ENCODE measurements at regions not wholly inside any gene's neighbourhood (a gene's known extent, or its start where the extent isn't known, plus 50 kb on each side); places are given as distances from the start of the nearest gene placed in this dataset.

DNA sequence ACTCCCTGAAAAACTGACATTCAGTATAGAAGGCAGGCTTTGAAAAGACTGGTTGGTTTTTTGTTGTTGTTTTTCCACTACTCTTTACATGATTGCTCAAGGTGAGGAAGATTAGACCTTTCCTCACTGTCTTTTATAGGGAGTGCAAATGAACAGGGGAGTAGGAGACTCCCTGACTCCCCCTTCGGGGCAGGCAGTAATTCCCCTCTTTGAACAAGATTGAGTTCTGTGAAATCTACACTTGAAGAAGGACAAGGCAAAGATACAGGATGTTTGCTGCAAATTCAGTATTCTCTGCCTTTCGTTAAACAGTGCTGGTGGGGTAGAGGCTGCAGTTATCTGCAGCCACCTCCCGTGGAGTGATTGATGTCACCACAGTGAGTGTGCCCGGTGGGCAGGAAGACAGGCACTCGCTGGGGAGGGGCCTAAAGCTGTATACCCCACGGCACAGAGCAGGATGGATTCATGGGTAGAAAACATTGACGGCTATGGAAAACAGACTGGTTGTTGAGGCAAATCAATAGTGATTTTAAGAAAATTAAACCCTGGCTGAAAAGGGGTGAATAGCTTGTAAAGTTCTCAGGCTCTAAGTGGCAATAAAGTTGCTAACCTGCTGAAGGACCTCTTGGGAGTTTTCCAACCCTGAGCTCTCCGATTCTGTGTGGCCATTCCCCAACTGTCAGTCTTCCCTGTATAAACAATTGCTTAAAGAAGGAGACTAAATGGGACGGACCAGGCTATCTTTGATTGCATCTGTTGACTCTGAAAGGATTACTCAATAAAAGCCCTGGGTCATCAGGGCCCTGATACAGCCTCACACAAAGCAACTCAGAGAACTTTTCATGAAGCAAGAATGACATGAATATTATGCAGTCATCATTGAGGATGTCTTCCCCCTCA lies 308.3 kb downstream of the TBC1D4 start:
- no peak overlapping the region for H3K4me3 Mint-ChIP-seq
- H3K9me3 Mint-ChIP-seq: peaks cover 2% of the 10 kb centered on the region
- ChIA-PET CTCF (no interaction called here), POLR2A (no interaction called here)
- no peak overlapping the region for H3K27ac Mint-ChIP-seq
- H3K4me1 Mint-ChIP-seq: no peaks in the 10 kb centered on the region
- no peak for DNase-seq
- H3K27me3 Mint-ChIP-seq: no peaks in the 10 kb centered on the region
- H3K36me3 Mint-ChIP-seq (ENCODE audit: low read depth): no peaks in the 10 kb centered on the region

DNA sequence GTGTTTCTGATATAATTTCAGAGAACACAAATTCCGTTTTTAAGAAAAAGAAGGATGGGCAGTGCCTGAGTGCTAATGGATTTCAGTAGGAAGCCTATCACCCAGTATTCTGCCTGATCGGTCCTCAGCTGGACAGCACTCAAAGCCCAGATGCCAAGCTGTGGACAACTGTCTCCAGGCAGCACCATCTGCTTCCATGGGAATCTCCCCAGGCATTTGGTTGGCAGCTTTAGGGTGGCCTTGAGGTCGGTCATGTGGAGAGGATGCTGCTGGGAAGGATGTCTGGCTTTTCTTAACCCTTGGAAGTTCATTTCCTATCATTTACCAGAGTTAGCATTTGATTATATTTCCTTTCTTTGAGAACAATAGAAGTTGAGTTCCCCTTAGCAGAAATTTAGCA lies 311.7 kb downstream of the TBC1D4 start:
- DNase-seq: no peak
- ChIA-PET POLR2A (no interaction called here), CTCF (no interaction called here)
- Mint-ChIP-seq H3K36me3 (ENCODE audit: low read depth) (no peaks in the 10 kb centered on the region), H3K4me1 (no peaks in the 10 kb centered on the region), H3K4me3 (no peak overlapping the region), H3K27ac (no peak overlapping the region), H3K9me3 (no peaks in the 10 kb centered on the region), H3K27me3 (no peaks in the 10 kb centered on the region)

DNA sequence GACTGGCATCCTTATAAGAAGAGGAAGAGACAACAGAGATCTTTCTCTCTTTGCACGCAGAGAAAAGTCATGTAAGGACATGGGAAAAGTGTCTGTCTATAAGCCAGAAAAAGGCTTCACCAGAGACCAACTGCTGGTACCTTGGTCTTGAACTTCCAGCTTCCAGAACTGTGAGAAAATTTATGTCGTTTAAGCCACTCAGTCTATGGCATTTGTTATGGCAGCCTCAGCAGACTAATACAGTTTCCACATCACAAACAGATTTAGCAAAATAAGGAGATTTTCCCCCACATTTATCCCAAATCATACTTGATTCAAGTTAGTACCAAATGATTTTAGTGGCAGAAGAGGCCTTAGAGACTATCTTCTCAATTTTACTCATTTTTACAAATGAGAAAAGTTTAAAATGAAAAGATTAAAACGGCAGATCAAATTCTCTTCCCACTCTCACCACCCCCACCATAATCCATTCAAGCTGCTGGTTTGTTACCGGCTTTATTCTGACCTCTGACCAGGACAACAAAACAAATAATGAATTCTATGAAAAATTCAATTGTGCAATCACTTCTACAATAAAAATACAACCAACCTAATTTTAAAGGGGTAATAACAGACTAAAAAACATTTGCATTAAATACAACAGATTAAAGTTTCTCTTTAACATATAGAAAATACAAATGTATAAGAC lies 316.3 kb downstream of the TBC1D4 start:
- H3K27ac Mint-ChIP-seq: no peak overlapping the region
- POLR2A ChIA-PET: no interaction called here
- DNase-seq: no peak

DNA sequence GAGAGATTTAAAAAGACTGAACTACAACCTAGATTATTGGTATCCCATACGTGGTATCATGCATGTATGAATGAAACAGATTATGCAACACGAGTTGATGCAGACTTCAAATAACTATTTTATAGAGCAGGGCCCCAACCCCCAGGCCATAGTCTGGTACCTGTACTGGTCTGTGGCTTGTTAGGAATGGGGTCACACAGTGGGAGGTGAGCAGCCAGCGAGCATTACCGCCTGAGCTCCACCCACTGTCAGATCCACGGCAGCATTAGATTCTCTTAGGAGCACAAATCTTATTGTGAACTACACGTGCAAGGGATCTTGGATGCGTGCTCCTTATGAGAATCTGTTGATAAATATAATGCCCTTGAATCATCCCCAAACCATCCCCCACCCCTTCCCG lies 320.2 kb downstream of the TBC1D4 start:
- Mint-ChIP-seq H3K36me3 (ENCODE audit: low read depth) (no peaks in the 10 kb centered on the region), H3K9me3 (no peaks in the 10 kb centered on the region), H3K4me1 (no peaks in the 10 kb centered on the region), H3K27me3 (peaks cover 6% of the 10 kb centered on the region), H3K4me3 (no peak overlapping the region), H3K27ac (no peak overlapping the region)
- POLR2A ChIA-PET: no interaction called here
- DNase-seq: no peak
- CTCF ChIA-PET: no interaction called here

More for the DNA sequence above, 316.3 kb downstream of the TBC1D4 start:
- Mint-ChIP-seq H3K4me1 (no peaks in the 10 kb centered on the region), H3K36me3 (ENCODE audit: low read depth) (no peaks in the 10 kb centered on the region), H3K9me3 (no peaks in the 10 kb centered on the region), H3K27me3 (no peaks in the 10 kb centered on the region), H3K4me3 (no peak overlapping the region)
- CTCF ChIA-PET: no interaction called here

DNA sequence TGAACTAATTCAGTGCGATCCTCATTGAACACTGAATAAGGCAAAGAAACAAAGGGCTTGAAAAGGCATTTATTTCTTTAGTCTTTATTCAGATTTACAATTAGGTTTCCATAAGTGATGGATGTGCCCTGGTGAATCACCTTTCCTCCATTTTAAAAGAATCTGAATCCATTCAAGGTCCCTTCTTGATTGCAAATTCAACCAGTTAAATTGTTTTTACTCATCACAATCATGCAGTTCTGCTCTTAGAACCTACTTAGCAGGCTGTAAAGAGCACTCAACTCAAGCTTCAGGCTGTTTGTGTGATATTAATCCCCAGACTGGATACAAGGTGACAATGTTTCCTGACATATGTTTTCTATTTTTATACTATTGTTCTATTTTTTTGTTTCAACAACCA lies 321.0 kb downstream of the TBC1D4 start:
- peaks cover 6% of the 10 kb centered on the region for H3K27me3 Mint-ChIP-seq
- H3K4me3 Mint-ChIP-seq: no peak overlapping the region
- DNase-seq: no peak
- H3K36me3 Mint-ChIP-seq (ENCODE audit: low read depth): no peaks in the 10 kb centered on the region
- ChIA-PET POLR2A (no interaction called here), CTCF (no interaction called here)
- no peaks in the 10 kb centered on the region for H3K4me1 Mint-ChIP-seq
- H3K27ac Mint-ChIP-seq: no peak overlapping the region
- H3K9me3 Mint-ChIP-seq: no peaks in the 10 kb centered on the region

DNA sequence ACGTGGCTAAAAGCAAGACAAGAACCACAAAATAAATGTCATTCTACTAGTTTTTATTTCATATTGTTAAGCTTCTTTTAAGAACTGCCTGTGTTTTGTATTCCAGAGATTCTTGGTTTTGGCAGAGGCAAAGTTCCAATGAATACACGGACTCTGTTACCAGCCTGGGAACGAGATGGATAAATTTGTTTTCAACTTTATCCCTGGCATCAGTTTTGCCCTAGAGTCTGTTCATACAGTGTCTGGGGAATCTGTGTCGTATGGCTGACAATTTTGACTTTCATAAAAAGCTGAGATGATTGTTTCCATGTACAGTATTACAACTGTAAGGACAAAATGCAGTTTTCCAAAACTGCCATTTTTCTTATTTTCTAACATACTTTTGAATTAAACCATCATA lies 327.6 kb downstream of the TBC1D4 start:
- H3K27ac Mint-ChIP-seq: no peak overlapping the region
- H3K36me3 Mint-ChIP-seq (ENCODE audit: low read depth): no peaks in the 10 kb centered on the region
- ChIA-PET POLR2A (no interaction called here), CTCF (interaction anchor here (1.4 kb wide), 1 partner anchor 11 kb away, joined by 3 read pairs; no protein-coding TSS in a partner anchor)
- DNase-seq: no peak
- H3K4me1 Mint-ChIP-seq: no peaks in the 10 kb centered on the region
- no peak overlapping the region for H3K4me3 Mint-ChIP-seq
- H3K9me3 Mint-ChIP-seq: peaks cover 6% of the 10 kb centered on the region
- H3K27me3 Mint-ChIP-seq: peaks cover 6% of the 10 kb centered on the region

DNA sequence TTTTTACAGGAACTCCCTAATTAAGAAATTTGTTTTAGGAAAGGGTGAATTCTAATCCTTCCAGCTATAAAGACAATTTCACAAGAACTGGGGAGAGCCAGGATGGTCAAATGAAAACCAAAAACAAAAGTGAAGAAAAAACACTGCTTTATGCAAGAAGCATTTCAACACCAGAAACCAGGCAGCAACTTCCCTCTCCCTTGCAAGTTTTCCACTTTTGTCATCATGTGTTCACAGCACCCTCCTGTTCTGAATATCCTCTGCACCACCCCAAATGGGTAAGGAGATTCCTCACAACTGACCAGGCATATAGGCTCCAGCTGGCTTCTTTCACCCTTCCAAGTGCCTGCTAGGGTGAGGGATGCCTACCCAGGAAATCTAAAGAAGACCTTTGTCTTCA lies 328.1 kb downstream of the TBC1D4 start:
- CTCF ChIA-PET: interaction anchor here (1.4 kb wide), 1 partner anchor 10 kb away, joined by 3 read pairs; no protein-coding TSS in a partner anchor
- Mint-ChIP-seq H3K4me3 (no peak overlapping the region), H3K9me3 (peaks cover 6% of the 10 kb centered on the region), H3K27me3 (peaks cover 7% of the 10 kb centered on the region), H3K27ac (no peak overlapping the region), H3K36me3 (ENCODE audit: low read depth) (no peaks in the 10 kb centered on the region), H3K4me1 (no peaks in the 10 kb centered on the region)
- POLR2A ChIA-PET: no interaction called here
- DNase-seq: no peak

DNA sequence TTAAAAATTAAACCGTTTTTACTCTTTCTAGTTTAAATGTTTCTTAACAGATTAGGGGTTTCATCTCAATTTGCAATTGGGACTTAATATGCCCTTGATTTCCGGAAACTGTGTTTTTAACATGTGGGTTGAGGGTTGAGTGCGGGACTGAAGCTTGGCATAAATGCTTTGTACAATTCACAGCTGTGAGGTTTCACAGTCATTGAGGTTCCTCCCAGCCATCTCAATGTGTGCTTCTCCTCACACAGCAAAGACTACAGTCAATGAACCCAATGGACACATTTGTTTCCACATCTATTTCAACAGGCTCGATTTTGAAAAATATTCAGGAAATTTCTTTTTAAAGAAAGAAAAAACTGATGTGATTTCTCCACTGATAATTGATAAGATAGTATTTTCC lies 328.6 kb downstream of the TBC1D4 start:
- Mint-ChIP-seq H3K9me3 (peaks cover 6% of the 10 kb centered on the region), H3K27me3 (peaks cover 6% of the 10 kb centered on the region), H3K4me3 (no peak overlapping the region), H3K27ac (no peak overlapping the region), H3K4me1 (no peaks in the 10 kb centered on the region), H3K36me3 (ENCODE audit: low read depth) (no peaks in the 10 kb centered on the region)
- DNase-seq: no peak
- ChIA-PET CTCF (interaction anchor here (1.4 kb wide), 1 partner anchor 10 kb away, joined by 3 read pairs; no protein-coding TSS in a partner anchor), POLR2A (no interaction called here)

DNA sequence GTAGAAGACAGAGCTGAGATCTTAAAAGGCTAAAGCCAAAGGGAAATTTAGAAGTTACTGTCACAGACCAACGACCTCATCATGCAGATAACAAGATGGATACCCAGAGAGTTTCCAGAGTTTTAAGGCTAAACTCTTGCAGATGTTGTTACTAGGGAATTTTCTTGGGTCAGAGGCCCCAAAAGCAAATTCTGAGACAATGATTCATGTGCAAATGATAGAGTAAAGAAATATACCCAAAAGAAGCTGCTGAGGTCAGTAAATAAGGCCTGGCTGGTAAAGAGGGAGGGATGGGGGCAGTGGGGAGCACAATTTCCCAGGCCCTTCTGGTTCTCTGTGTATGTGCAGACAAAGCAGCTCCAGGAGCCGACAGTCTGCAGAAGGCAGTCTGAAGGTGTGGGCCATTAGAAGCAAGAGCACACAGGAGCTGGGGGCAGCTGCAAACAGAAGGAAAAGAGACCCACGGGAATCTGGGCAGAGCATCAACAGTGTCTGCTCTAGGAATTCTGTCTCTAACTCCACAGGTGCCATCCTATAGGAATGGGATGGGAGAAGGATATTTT lies 330.8 kb downstream of the TBC1D4 start:
- H3K4me3 Mint-ChIP-seq: no peak overlapping the region
- H3K36me3 Mint-ChIP-seq (ENCODE audit: low read depth): no peaks in the 10 kb centered on the region
- H3K27me3 Mint-ChIP-seq: peaks cover 2% of the 10 kb centered on the region
- H3K9me3 Mint-ChIP-seq: peaks cover 6% of the 10 kb centered on the region
- no peak overlapping the region for H3K27ac Mint-ChIP-seq
- DNase-seq: no peak
- ChIA-PET CTCF (no interaction called here), POLR2A (no interaction called here)
- no peaks in the 10 kb centered on the region for H3K4me1 Mint-ChIP-seq

DNA sequence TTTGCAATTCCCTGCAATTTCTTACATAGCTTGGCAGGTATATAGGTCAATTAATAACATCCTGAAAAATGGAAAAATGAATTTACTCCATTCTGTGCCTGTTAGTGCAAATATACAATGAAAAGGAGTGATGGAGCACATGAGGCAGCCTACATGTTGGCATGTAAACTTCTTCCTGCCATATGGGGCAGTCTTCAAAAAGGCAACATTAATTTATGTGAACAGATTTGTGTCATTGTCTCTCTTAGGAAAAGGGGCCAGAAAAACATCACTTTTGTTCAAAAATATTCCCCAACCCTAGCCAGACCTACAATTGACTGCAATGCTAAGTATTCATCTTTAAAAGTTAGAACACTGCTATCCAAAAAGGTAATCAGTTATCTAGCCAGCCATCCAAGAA lies 332.2 kb downstream of the TBC1D4 start:
- Mint-ChIP-seq H3K4me1 (no peaks in the 10 kb centered on the region), H3K36me3 (ENCODE audit: low read depth) (no peaks in the 10 kb centered on the region), H3K27ac (no peak overlapping the region), H3K9me3 (peaks cover 6% of the 10 kb centered on the region), H3K27me3 (peaks cover 2% of the 10 kb centered on the region), H3K4me3 (no peak overlapping the region)
- POLR2A ChIA-PET: no interaction called here
- DNase-seq: no peak
- CTCF ChIA-PET: no interaction called here

DNA sequence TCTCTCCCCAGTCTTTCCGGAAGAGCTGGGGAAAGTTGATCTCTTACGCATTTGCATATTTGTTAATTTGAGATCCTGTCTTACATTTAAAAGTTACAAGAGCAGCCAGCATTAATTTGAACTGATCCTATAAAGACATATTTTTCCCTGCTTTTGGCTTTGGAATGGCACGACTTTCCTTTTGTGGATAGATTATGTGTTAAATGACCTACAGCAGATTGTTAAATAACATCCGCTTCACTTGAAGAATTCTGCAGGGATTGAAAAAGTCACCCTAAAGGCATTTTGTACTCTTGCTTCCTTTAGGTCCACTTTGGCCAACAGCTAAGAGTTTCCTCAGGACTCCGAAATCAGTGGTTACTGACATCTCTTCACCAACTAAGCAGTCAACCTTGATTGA lies 334.0 kb downstream of the TBC1D4 start:
- no peak overlapping the region for H3K27ac Mint-ChIP-seq
- H3K4me3 Mint-ChIP-seq: no peak overlapping the region
- H3K27me3 Mint-ChIP-seq: peaks cover 2% of the 10 kb centered on the region
- H3K36me3 Mint-ChIP-seq (ENCODE audit: low read depth): no peaks in the 10 kb centered on the region
- ChIA-PET POLR2A (no interaction called here), CTCF (no interaction called here)
- H3K9me3 Mint-ChIP-seq: peaks cover 6% of the 10 kb centered on the region
- DNase-seq: no peak
- no peaks in the 10 kb centered on the region for H3K4me1 Mint-ChIP-seq

DNA sequence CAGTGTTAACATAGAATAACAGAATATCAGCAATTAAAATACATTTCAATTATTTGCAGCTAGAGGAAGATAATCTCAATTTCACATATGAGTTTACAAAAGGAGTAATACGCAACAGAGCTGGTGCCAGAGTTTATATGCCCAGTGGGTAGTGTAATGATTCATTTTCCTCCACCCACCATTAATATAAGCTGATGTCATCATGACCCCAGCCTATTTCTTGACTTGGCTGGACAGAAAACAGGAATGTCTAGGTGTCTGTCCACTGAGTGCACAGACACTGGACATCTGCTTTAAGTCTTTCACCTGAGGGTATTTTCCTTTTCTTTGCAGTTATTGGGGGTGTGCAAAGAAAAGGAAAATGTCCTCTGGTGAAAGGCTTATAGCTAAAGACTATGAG lies 335.5 kb downstream of the TBC1D4 start:
- no peak overlapping the region for H3K27ac Mint-ChIP-seq
- DNase-seq: no peak
- H3K36me3 Mint-ChIP-seq (ENCODE audit: low read depth): no peaks in the 10 kb centered on the region
- H3K27me3 Mint-ChIP-seq: peaks cover 2% of the 10 kb centered on the region
- no peaks in the 10 kb centered on the region for H3K4me1 Mint-ChIP-seq
- no peaks in the 10 kb centered on the region for H3K9me3 Mint-ChIP-seq
- ChIA-PET CTCF (no interaction called here), POLR2A (no interaction called here)
- no peak overlapping the region for H3K4me3 Mint-ChIP-seq

DNA sequence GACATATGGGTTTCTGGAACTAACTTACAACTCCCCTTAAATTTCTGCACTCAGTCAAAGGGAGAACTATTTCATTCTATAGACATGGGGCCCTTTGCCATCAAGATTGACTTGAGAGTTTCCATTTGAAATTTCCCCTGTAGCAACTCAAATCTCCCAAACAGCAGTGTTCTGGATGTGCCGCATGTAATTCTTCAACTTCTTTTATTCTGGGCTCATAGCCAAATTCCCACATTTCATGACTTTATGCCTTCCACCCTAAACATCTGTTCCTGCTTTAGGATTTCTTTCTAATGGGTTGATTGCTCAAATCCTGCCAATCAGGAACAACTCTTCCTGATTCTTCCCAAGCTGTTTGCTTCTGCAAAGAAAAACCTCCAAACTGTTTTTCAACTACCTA lies 336.0 kb downstream of the TBC1D4 start:
- Mint-ChIP-seq H3K36me3 (ENCODE audit: low read depth) (no peaks in the 10 kb centered on the region), H3K4me3 (no peak overlapping the region), H3K27ac (no peak overlapping the region), H3K9me3 (no peaks in the 10 kb centered on the region), H3K27me3 (peaks cover 2% of the 10 kb centered on the region), H3K4me1 (no peaks in the 10 kb centered on the region)
- ChIA-PET CTCF (no interaction called here), POLR2A (no interaction called here)
- no peak for DNase-seq
